ENCODE measurements at regions not wholly inside any gene's neighbourhood (a gene's known extent, or its start where the extent isn't known, plus 50 kb on each side); places are given as distances from the start of the nearest gene placed in this dataset.

GRCh38 chr4:14615671-14616070 lies 386.6 kb upstream of the CPEB2 start:
- DNase-seq: no peak
- peaks cover 0 to 6% (median 0%) of the 10 kb centered on the region in 4 donors for H3K4me1 ChIP-seq
- H3K27me3 ChIP-seq: no peaks in the 10 kb centered on the region
- no peak for TF ChIP-seq CTCF (IDR thresholded peaks at IDR 0.05)
- H3K9me3 ChIP-seq: no peaks in the 10 kb centered on the region
- H3K4me3 ChIP-seq: no peak overlapping the region
- no peak overlapping the region for H3K27ac ChIP-seq
- H3K36me3 ChIP-seq: no peaks in the 10 kb centered on the region
- intact Hi-C loops (cut with DNase I; ENCODE audit: low total_unique reads): no loop called here

GRCh38 chr4:14620567-14621141 lies 381.6 kb upstream of the CPEB2 start:
- Histone ChIP-seq H3K4me3 (no peak overlapping the region), H3K36me3 (no peaks in the 10 kb centered on the region), H3K27ac (no peak overlapping the region), H3K27me3 (no peaks in the 10 kb centered on the region), H3K4me1 (peaks cover 0 to 6% (median 0%) of the 10 kb centered on the region in 4 donors), H3K9me3 (no peaks in the 10 kb centered on the region)
- TF ChIP-seq CTCF (IDR thresholded peaks at IDR 0.05): no peak
- intact Hi-C loops (cut with DNase I; ENCODE audit: low total_unique reads): no loop called here
- DNase-seq: no peak

- Histone ChIP-seq H3K4me1 (peaks cover 0 to 6% (median 0%) of the 10 kb centered on the region in 4 donors), H3K27ac (no peak overlapping the region), H3K4me3 (no peak overlapping the region), H3K36me3 (no peaks in the 10 kb centered on the region), H3K27me3 (no peaks in the 10 kb centered on the region), H3K9me3 (no peaks in the 10 kb centered on the region)
- intact Hi-C loops (cut with DNase I; ENCODE audit: low total_unique reads): no loop called here
- DNase-seq: no peak
- TF ChIP-seq CTCF (IDR thresholded peaks at IDR 0.05): no peak
Measured at GRCh38 chr4:14621731-14622463, 380.4 kb upstream of the CPEB2 start.

GRCh38 chr4:14627038-14627437 lies 375.2 kb upstream of the CPEB2 start:
- no peak for DNase-seq
- H3K4me3 ChIP-seq: no peak overlapping the region
- intact Hi-C loops (cut with DNase I; ENCODE audit: low total_unique reads): no loop called here
- H3K4me1 ChIP-seq: no peaks in the 10 kb centered on the region
- H3K27ac ChIP-seq: no peak overlapping the region
- no peaks in the 10 kb centered on the region for H3K27me3 ChIP-seq
- no peak for TF ChIP-seq CTCF (IDR thresholded peaks at IDR 0.05)
- no peaks in the 10 kb centered on the region for H3K36me3 ChIP-seq
- H3K9me3 ChIP-seq: no peaks in the 10 kb centered on the region

GRCh38 chr4:14631806-14632440 lies 370.4 kb upstream of the CPEB2 start:
- H3K4me3 ChIP-seq: no peak overlapping the region
- H3K27me3 ChIP-seq: no peaks in the 10 kb centered on the region
- no peak for DNase-seq
- H3K9me3 ChIP-seq: no peaks in the 10 kb centered on the region
- intact Hi-C loops (cut with DNase I; ENCODE audit: low total_unique reads): no loop called here
- no peaks in the 10 kb centered on the region for H3K4me1 ChIP-seq
- no peak overlapping the region for H3K27ac ChIP-seq
- no peaks in the 10 kb centered on the region for H3K36me3 ChIP-seq
- TF ChIP-seq CTCF (IDR thresholded peaks at IDR 0.05): no peak

All from tibial artery (tissue), 4 donors.